Lung (tissue), 11 donors: ENCODE measurements at regions not wholly inside any gene's neighbourhood (a gene's known extent, or its start where the extent isn't known, plus 50 kb on each side); places are given as distances from the start of the nearest gene placed in this dataset.

Experiments
- ATAC-seq: fragments of 200-7000 bp; cut with Tn5 transposase; one replicate; pipeline ENCODE4 v1.9.1; 2020; ENCODE audit warnings: moderate number of reproducible peaks; ENCODE audit not compliant: insufficient read depth, low FRiP score
- DNase-seq, 3 donors: peaks; one replicate each; pipeline ENCODE4 v3.0.0-alpha.2; 2013 to 2017
- H3K27ac ChIP-seq, 2 donors: one replicate each; pipeline ENCODE4 v1.5.1; 2013; ENCODE audit warnings: mild to moderate bottlenecking in 2 of 2, moderate library complexity in 2 of 2, control low read depth in 1 of 2, inconsistent platforms in 1 of 2, low read depth in 1 of 2, low read length in 1 of 2
- H3K27me3 ChIP-seq, 3 donors: one replicate each; pipeline ENCODE4 v1.5.1; 2013; ENCODE audit warnings: low read length in 2 of 3; ENCODE audit not compliant: control insufficient read depth in 3 of 3, insufficient read depth in 3 of 3
- H3K36me3 ChIP-seq, 4 donors: one replicate each; pipeline ENCODE4 v1.5.1; 2013; ENCODE audit warnings: low read length in 4 of 4, mild to moderate bottlenecking in 1 of 4, moderate library complexity in 1 of 4; ENCODE audit not compliant: control insufficient read depth in 4 of 4, insufficient read depth in 4 of 4
- H3K4me1 ChIP-seq, 5 donors: one replicate each; pipeline ENCODE4 v1.5.1; 2013; ENCODE audit warnings: low read length in 5 of 5, mild to moderate bottlenecking in 2 of 5, moderate library complexity in 1 of 5; ENCODE audit not compliant: control insufficient read depth in 5 of 5, insufficient read depth in 5 of 5
- H3K4me3 ChIP-seq: one replicate; pipeline ENCODE4 v1.5.1; 2013; ENCODE audit warnings: mild to moderate bottlenecking, control low read depth, moderate library complexity
- H3K9ac ChIP-seq, 2 donors: one replicate each; pipeline ENCODE4 v1.5.1; 2013; ENCODE audit warnings: low read length in 2 of 2, control low read depth in 1 of 2; ENCODE audit not compliant: insufficient read depth in 1 of 2
- H3K9me3 ChIP-seq, 4 donors: one replicate each; pipeline ENCODE4 v1.5.1; 2013; ENCODE audit warnings: low read length in 3 of 4, mild to moderate bottlenecking in 1 of 4, moderate library complexity in 1 of 4; ENCODE audit not compliant: control insufficient read depth in 4 of 4, insufficient read depth in 3 of 4
- CTCF ChIP-seq: IDR thresholded peaks from 2 replicates; pipeline ENCODE4 v1.5.1; 2012; ENCODE audit warnings: mild to moderate bottlenecking; ENCODE audit errors: control extremely low read depth, extremely low read depth
- WGBS, 2 donors: extraction: QIAGEN DNeasy Blood & Tissue Kit; methylation state at CpG; one replicate each; pipeline ENCODE4 v1.1.7; 2013; 5-methylcytosine and 5-hydroxymethylcytosine counted together
- donor health status: control.
- donor health status: control.
- donor health status: Bipolar disorder and iron deficiency.
- donor health status: healthy.
- donor health status: DM: yes; HTN: yes; CAD: no.

DNA sequence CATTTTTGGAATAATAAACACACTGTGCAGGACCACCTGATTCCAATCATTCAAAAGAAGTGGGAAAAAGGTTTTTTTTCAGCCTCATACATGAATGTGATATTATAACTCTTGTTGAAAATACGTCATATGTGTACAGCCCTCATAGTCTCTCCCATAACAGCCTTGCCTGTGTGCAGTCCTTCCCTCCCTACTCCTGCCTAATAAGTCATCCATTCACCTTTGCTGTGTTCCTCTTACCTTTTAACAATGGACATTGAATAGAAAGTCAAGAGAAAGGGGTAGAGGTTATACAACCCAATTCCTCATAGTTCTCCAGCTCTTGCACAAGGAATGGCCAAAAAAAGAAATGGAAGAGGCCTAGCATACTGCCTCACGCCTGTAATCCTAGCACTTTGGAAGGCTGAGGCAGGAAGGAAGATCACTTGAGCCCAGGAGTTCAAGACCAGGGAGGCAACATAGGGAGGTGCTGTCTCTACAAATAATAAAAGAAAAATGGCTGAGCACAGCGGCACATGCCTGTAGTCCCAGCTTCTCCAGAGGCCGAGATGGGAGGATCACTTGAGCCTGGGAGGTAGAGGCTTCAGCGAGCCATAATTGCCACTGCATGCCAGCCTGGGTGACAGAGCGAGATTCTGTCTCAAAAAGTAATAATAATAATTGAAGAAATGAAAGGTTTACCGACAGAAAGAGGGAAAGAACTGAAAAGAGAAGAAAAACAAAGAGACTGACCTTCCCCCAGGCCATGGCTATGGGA, 356.1 kb upstream of the KIF2A start:
- H3K4me1 ChIP-seq: no peaks in the 10 kb centered on the region
- DNase-seq (peak in 1 of 3 donors; percentile 6), ATAC-seq (no peak)
- no peak for TF ChIP-seq CTCF
- no peak overlapping the region for H3K27ac ChIP-seq
- H3K9ac ChIP-seq: no peak overlapping the region
- no peaks in the 10 kb centered on the region for H3K9me3 ChIP-seq
- no peaks in the 10 kb centered on the region for H3K36me3 ChIP-seq
- peaks cover 0 to 6% (median 3%) of the 10 kb centered on the region in 3 donors for H3K27me3 ChIP-seq
- WGBS, 2 donors: 93 to 95% methylated on average over 7 of the region's 7 CpGs
- H3K4me3 ChIP-seq: no peak overlapping the region

DNA sequence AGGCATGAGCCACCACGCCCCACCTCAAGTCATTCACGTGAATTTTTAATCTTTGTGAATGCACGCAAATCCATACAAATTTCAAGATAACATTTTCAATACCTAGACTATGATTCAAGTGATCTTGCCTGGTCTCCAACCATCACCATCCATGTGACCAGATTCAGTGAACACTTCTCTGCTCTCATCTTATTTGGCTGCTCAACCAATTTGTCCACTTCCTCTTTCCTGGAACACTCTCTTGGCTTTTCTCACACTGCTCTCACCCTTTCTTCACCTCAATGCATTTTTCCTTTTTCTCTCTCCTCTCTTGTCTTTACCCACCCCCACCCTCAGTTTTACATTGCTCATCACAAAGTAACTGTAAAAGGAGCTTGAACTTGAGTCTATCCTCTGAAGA, 354.7 kb upstream of the KIF2A start:
- no peak overlapping the region for H3K27ac ChIP-seq
- DNase-seq (no peak), ATAC-seq (no peak)
- no peaks in the 10 kb centered on the region for H3K36me3 ChIP-seq
- no peak for TF ChIP-seq CTCF
- H3K4me3 ChIP-seq: no peak overlapping the region
- H3K9ac ChIP-seq: no peak overlapping the region
- WGBS, 2 donors: 98 to 99% methylated on average over 3 of the region's 3 CpGs
- H3K27me3 ChIP-seq: peaks cover 0 to 6% (median 3%) of the 10 kb centered on the region in 3 donors
- no peaks in the 10 kb centered on the region for H3K9me3 ChIP-seq
- H3K4me1 ChIP-seq: no peaks in the 10 kb centered on the region

DNA sequence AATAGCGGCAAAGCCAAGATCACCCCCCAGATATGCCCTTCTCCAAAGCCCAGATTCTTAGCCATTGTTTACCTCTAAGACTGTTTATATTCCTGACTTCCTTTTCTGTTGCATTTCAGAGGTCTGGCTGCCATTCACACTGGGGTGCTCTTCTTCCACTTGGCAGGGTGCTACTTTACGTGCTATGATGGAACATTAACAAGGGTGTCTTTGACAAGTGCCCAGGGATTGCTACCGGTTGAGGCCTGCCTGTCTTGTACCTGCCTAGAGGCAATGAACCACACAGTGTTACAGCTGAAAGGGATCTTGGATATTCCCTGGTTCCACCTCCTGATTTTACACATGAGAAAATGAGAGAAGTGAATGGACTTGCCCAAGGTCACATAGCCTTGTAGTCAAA, 352.1 kb upstream of the KIF2A start:
- Histone ChIP-seq H3K27ac (no peak overlapping the region), H3K36me3 (no peaks in the 10 kb centered on the region), H3K9ac (no peak overlapping the region), H3K27me3 (no peaks in the 10 kb centered on the region), H3K4me1 (no peaks in the 10 kb centered on the region), H3K9me3 (peaks cover 0 to 2% (median 0%) of the 10 kb centered on the region in 4 donors), H3K4me3 (no peak overlapping the region)
- 66 to 78% methylated on average over 3 of the region's 3 CpGs for WGBS, 2 donors
- TF ChIP-seq CTCF: no peak
- DNase-seq (no peak), ATAC-seq (no peak)
